MM.1S (cell line): ENCODE measurements at regions not wholly inside any gene's neighbourhood (a gene's known extent, or its start where the extent isn't known, plus 50 kb on each side); places are given as distances from the start of the nearest gene placed in this dataset.

ENCODE experiments used
- DNase-seq: peaks from one replicate; pipeline ENCODE4 v3.0.0-alpha.2; 2015
- H2AFZ ChIP-seq: fragments of 300-600 bp; sonication (generic); 2 replicates; pipeline ENCODE4 v1.6.0; 2016; ENCODE audit warnings: antibody characterized with exemption, low read length
- H3F3A ChIP-seq: fragments of 300-600 bp; sonication (generic); 2 replicates; pipeline ENCODE4 v1.6.1; 2016; ENCODE audit warnings: mild to moderate bottlenecking, antibody characterized with exemption, low read length, moderate library complexity, mixed read lengths; ENCODE audit not compliant: insufficient read depth
- H3K27ac ChIP-seq: fragments of 300-600 bp; sonication (generic); 2 replicates; pipeline ENCODE4 v1.5.1; 2016; ENCODE audit warnings: mild to moderate bottlenecking, low read length
- H3K27me3 ChIP-seq: fragments of 300-600 bp; sonication (generic); replicated peaks from 2 replicates; pipeline ENCODE4 v1.6.0; 2016; ENCODE audit warnings: low read length; ENCODE audit not compliant: insufficient read depth
- H3K36me3 ChIP-seq: fragments of 300-600 bp; sonication (generic); replicated peaks from 2 replicates; pipeline ENCODE4 v1.6.1; 2016; ENCODE audit warnings: mild to moderate bottlenecking, low read length, mixed read lengths; ENCODE audit not compliant: insufficient read depth
- H3K4me1 ChIP-seq: fragments of 300-600 bp; sonication (generic); 2 replicates; pipeline ENCODE4 v1.6.1; 2016; ENCODE audit warnings: low read length, mixed read lengths
- H3K4me2 ChIP-seq: fragments of 300-600 bp; sonication (generic); 2 replicates; pipeline ENCODE4 v1.6.0; 2016; ENCODE audit warnings: low read depth, low read length
- H3K4me3 ChIP-seq: fragments of 300-600 bp; sonication (generic); 2 replicates; pipeline ENCODE4 v1.5.1; 2016; ENCODE audit warnings: low read length, mixed read lengths
- H3K79me2 ChIP-seq: fragments of 300-600 bp; sonication (generic); 2 replicates; pipeline ENCODE4 v1.6.1; 2016; ENCODE audit warnings: mixed run types, low read length, mixed read lengths
- H3K9ac ChIP-seq: fragments of 300-600 bp; sonication (generic); 2 replicates; pipeline ENCODE4 v1.6.1; 2016; ENCODE audit warnings: low read length, mixed read lengths
- H3K9me2 ChIP-seq: fragments of 300-600 bp; sonication (generic); replicated peaks from 2 replicates; pipeline ENCODE4 v1.6.1; 2016; ENCODE audit warnings: mild to moderate bottlenecking, low read length, mixed read lengths; ENCODE audit not compliant: insufficient read depth
- H3K9me3 ChIP-seq: fragments of 300-600 bp; sonication (generic); replicated peaks from 2 replicates; pipeline ENCODE4 v1.6.1; 2016; ENCODE audit warnings: mild to moderate bottlenecking, low read length, mixed read lengths; ENCODE audit not compliant: insufficient read depth
- H4K20me1 ChIP-seq: fragments of 300-600 bp; sonication (generic); 2 replicates; pipeline ENCODE4 v1.6.1; 2016; ENCODE audit warnings: mild to moderate bottlenecking, low read length, moderate library complexity, mixed read lengths; ENCODE audit not compliant: insufficient read depth
- CTCF ChIP-seq: fragments of 300-600 bp; sonication (generic); IDR thresholded peaks from 2 replicates; pipeline ENCODE4 v1.5.1; 2016; ENCODE audit warnings: antibody characterized with exemption, low read length, mixed read lengths
- EZH2 ChIP-seq: fragments of 300-600 bp; sonication (generic); optimal IDR thresholded peaks from 2 replicates; pipeline ENCODE3; 2017; ENCODE audit warnings: low read depth, mild to moderate bottlenecking, antibody characterized with exemption, low read length, mixed read lengths
- EZH2phosphoT487 ChIP-seq: fragments of 300-600 bp; sonication (generic); IDR thresholded peaks from 2 replicates; pipeline ENCODE4 v1.6.1; 2018; ENCODE audit warnings: antibody characterized with exemption, low read length

- Histone ChIP-seq H3K79me2 (no peaks in the 10 kb centered on the region), H3F3A (no peaks in the 10 kb centered on the region), H3K4me2 (no peak overlapping the region), H3K9me3 (no peaks in the 10 kb centered on the region), H2AFZ (no peak overlapping the region), H3K9me2 (no peaks in the 10 kb centered on the region), H3K36me3 (no peaks in the 10 kb centered on the region), H3K4me1 (no peaks in the 10 kb centered on the region), H3K9ac (no peak overlapping the region), H4K20me1 (no peaks in the 10 kb centered on the region), H3K4me3 (no peak overlapping the region), H3K27me3 (no peaks in the 10 kb centered on the region), H3K27ac (no peak overlapping the region)
- TF ChIP-seq CTCF = no peak
- no peak for TF ChIP-seq EZH2phosphoT487
- TF ChIP-seq EZH2 = no peak
- DNase-seq = no peak
Measured at GRCh38 chr2:175463589-175464310, 282.2 kb upstream of the ATP5MC3 start.

- no peaks in the 10 kb centered on the region for H3F3A ChIP-seq
- no peaks in the 10 kb centered on the region for H4K20me1 ChIP-seq
- no peak overlapping the region for H3K4me2 ChIP-seq
Measured at GRCh38 chr2:175463169-175463568, 281.7 kb upstream of the ATP5MC3 start.

GRCh38 chr2:175462246-175462645 lies 280.7 kb upstream of the ATP5MC3 start:
- Histone ChIP-seq H3K4me3 (no peak overlapping the region), H3K9me3 (no peaks in the 10 kb centered on the region), H2AFZ (no peak overlapping the region), H3K4me1 (no peaks in the 10 kb centered on the region), H3K27ac (no peak overlapping the region), H3F3A (no peaks in the 10 kb centered on the region), H3K9me2 (no peaks in the 10 kb centered on the region), H3K27me3 (no peaks in the 10 kb centered on the region), H4K20me1 (no peaks in the 10 kb centered on the region), H3K4me2 (no peak overlapping the region), H3K36me3 (no peaks in the 10 kb centered on the region), H3K9ac (no peak overlapping the region), H3K79me2 (no peaks in the 10 kb centered on the region)
- TF ChIP-seq EZH2 = no peak
- no peak for TF ChIP-seq EZH2phosphoT487
- TF ChIP-seq CTCF = no peak
- DNase-seq = no peak

More at GRCh38 chr2:175463169-175463568, 281.7 kb upstream of the ATP5MC3 start:
- no peaks in the 10 kb centered on the region for H3K79me2 ChIP-seq
- no peaks in the 10 kb centered on the region for H3K27me3 ChIP-seq
- TF ChIP-seq EZH2phosphoT487 (no peak), EZH2 (no peak)
- DNase-seq = no peak
- H3K9ac ChIP-seq = no peak overlapping the region
- no peaks in the 10 kb centered on the region for H3K4me1 ChIP-seq
- no peaks in the 10 kb centered on the region for H3K9me2 ChIP-seq
- H3K36me3 ChIP-seq = no peaks in the 10 kb centered on the region
- H3K27ac ChIP-seq = no peak overlapping the region
- no peak overlapping the region for H3K4me3 ChIP-seq
- H3K9me3 ChIP-seq = no peaks in the 10 kb centered on the region
- H2AFZ ChIP-seq = no peak overlapping the region

GRCh38 chr2:175461839-175462238 lies 280.3 kb upstream of the ATP5MC3 start:
- Histone ChIP-seq H3K79me2 (no peaks in the 10 kb centered on the region), H2AFZ (no peak overlapping the region), H3K27ac (no peak overlapping the region), H3K36me3 (no peaks in the 10 kb centered on the region), H3K9me2 (no peaks in the 10 kb centered on the region), H3K4me1 (no peaks in the 10 kb centered on the region), H3K27me3 (no peaks in the 10 kb centered on the region), H3K4me3 (no peak overlapping the region), H3K9me3 (no peaks in the 10 kb centered on the region), H3F3A (no peaks in the 10 kb centered on the region), H3K4me2 (no peak overlapping the region), H3K9ac (no peak overlapping the region), H4K20me1 (no peaks in the 10 kb centered on the region)
- TF ChIP-seq EZH2 (no peak), CTCF (no peak), EZH2phosphoT487 (no peak)
- no peak for DNase-seq
